ENCODE measurements at regions not wholly inside any gene's neighbourhood (a gene's known extent, or its start where the extent isn't known, plus 50 kb on each side); places are given as distances from the start of the nearest gene placed in this dataset.

DNA sequence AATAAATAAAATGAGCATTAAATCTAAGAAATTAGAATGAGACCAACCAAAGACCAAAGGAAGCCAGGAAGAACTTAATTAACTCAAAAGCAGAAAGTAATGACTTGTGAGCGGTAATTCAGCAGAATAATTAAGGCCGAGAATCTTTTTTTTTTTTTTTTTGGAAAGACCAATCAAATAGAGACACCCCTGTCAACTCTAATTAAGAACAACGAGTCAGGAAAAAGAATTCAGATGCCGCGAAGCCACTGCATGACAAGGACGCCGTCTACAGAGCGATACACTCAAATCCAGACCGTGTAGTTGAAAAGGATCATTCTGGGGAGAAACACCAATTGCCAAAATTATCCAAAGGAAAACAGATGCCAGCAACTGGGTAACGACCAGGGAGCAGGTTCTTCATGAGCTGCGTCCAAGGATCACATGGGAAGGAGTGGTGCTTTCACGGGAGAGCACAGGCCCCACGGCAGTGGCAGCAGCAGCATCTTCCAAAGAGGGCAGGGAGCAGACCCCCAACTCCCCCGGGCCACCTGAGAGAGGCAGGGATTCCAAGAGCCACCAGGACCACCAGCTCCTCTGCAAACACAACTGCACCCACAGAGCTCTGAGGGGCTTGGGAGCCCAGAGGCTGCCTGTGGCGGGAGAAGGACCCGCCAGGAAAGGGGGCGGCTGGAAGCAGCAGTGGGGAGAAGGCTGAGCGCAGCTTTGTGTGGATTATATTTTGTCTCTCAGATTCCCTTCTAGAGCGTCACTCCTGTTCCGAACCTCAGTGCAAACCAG lies 469.8 kb downstream of the BRD1 start:
- TF ChIP-seq, protein P1, sequence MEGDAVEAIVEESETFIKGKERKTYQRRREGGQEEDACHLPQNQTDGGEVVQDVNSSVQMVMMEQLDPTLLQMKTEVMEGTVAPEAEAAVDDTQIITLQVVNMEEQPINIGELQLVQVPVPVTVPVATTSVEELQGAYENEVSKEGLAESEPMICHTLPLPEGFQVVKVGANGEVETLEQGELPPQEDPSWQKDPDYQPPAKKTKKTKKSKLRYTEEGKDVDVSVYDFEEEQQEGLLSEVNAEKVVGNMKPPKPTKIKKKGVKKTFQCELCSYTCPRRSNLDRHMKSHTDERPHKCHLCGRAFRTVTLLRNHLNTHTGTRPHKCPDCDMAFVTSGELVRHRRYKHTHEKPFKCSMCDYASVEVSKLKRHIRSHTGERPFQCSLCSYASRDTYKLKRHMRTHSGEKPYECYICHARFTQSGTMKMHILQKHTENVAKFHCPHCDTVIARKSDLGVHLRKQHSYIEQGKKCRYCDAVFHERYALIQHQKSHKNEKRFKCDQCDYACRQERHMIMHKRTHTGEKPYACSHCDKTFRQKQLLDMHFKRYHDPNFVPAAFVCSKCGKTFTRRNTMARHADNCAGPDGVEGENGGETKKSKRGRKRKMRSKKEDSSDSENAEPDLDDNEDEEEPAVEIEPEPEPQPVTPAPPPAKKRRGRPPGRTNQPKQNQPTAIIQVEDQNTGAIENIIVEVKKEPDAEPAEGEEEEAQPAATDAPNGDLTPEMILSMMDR (IDR thresholded peaks at IDR 0.05 in 8 of 11, conservative IDR thresholded peaks at IDR 0.05 in 3 of 11) = no peak
- TF ChIP-seq POLR2A (IDR thresholded peaks at IDR 0.05) = no peak
- TF ChIP-seq POLR2AphosphoS5 (IDR thresholded peaks at IDR 0.05) = no peak

Data from spleen (tissue), 7 donors.